PC-9 (cell line): ENCODE measurements at regions not wholly inside any gene's neighbourhood (a gene's known extent, or its start where the extent isn't known, plus 50 kb on each side); places are given as distances from the start of the nearest gene placed in this dataset.

Experiments
- BruUV-seq: library from RNA; stranded (reverse); fragments of 400-500 nt; replicated peaks from 2 replicates; lab custom pipeline; 2021; lab: Mats Ljungman, UMichigan
- CTCF ChIA-PET: fragments of 300-600 bp; sonication (Branson Sonifier 250); formaldehyde crosslinking; loops from one replicate; lab custom pipeline; 2022; ENCODE audit warnings: antibody characterized with exemption; lab: Charles Lee
- POLR2A ChIA-PET: fragments of 300-600 bp; sonication (Branson Sonifier 250); formaldehyde crosslinking; loops from one replicate; lab custom pipeline; 2022; ENCODE audit warnings: antibody characterized with exemption; ENCODE audit not compliant: unreplicated experiment; lab: Charles Lee
- DNase-seq, 2 experiments: peaks; one replicate each; pipeline versions ENCODE4 v3.0.0 to v3.0.0-alpha.2; 2015 to 2022; ENCODE audit warnings: mixed read lengths in 1 of 2
- H2AFZ ChIP-seq: fragments of 200-600 bp; sonication (generic); 2 replicates; pipeline ENCODE4 v1.8.1; 2017; ENCODE audit warnings: antibody characterized with exemption
- H3F3A ChIP-seq: fragments of 200-600 bp; sonication (generic); 2 replicates; pipeline ENCODE4 v1.8.1; 2017; ENCODE audit warnings: antibody characterized with exemption, mild to moderate bottlenecking, low read depth; ENCODE audit not compliant: insufficient read depth
- H3K27ac ChIP-seq: fragments of 200-600 bp; sonication (generic); 2 replicates; pipeline ENCODE4 v1.6.1; 2016; ENCODE audit warnings: mixed run types
- H3K27me3 ChIP-seq: fragments of 200-600 bp; sonication (generic); 2 replicates; pipeline ENCODE4 v1.6.1; 2016; ENCODE audit warnings: low read depth, mixed run types; ENCODE audit not compliant: insufficient read depth
- H3K36me3 ChIP-seq: fragments of 200-600 bp; sonication (generic); 2 replicates; pipeline ENCODE4 v1.6.1; 2016; ENCODE audit warnings: low read depth, mixed run types
- H3K4me1 ChIP-seq: fragments of 200-600 bp; sonication (generic); replicated peaks from 2 replicates; pipeline ENCODE4 v1.6.1; 2016; ENCODE audit warnings: mixed run types; ENCODE audit not compliant: insufficient read depth
- H3K4me2 ChIP-seq: fragments of 200-600 bp; sonication (generic); 2 replicates; pipeline ENCODE4 v1.6.1; 2017; ENCODE audit warnings: mixed run types
- H3K4me3 ChIP-seq: fragments of 200-600 bp; sonication (generic); 2 replicates; pipeline ENCODE4 v1.6.1; 2016; ENCODE audit warnings: mixed run types
- H3K79me2 ChIP-seq: fragments of 200-600 bp; sonication (generic); 2 replicates; pipeline ENCODE4 v1.6.1; 2017; ENCODE audit warnings: low read depth, mixed run types
- H3K9me2 ChIP-seq: fragments of 200-600 bp; sonication (generic); 2 replicates; pipeline ENCODE4 v1.8.1; 2017; ENCODE audit warnings: mild to moderate bottlenecking; ENCODE audit not compliant: insufficient read depth
- H3K9me3 ChIP-seq: fragments of 200-600 bp; sonication (generic); 2 replicates; pipeline ENCODE4 v1.8.1; 2016; ENCODE audit warnings: low read depth; ENCODE audit not compliant: insufficient read depth
- H4K20me1 ChIP-seq: fragments of 200-600 bp; sonication (generic); 2 replicates; pipeline ENCODE4 v1.8.1; 2017; ENCODE audit not compliant: insufficient read depth
- EZH2 ChIP-seq: fragments of 200-600 bp; sonication (generic); IDR thresholded peaks from 2 replicates; pipeline ENCODE4 v1.8.0; 2017; ENCODE audit warnings: antibody characterized with exemption, low read depth
- intact Hi-C: fragments of 100-400 bp; cut with micrococcal nuclease; formaldehyde crosslinking; loops from one replicate; pipeline ENCODE4 v1.10.0; 2022; ENCODE audit not compliant: unreplicated experiment
- TF ChIP-seq, protein P1 (sequence below): fragments of 200-600 bp; sonication (generic); conservative IDR thresholded peaks from 2 replicates; pipeline ENCODE4 v1.6.1; 2017; ENCODE audit warnings: mixed run types, antibody characterized with exemption, mild to moderate bottlenecking, moderate library complexity

DNA sequence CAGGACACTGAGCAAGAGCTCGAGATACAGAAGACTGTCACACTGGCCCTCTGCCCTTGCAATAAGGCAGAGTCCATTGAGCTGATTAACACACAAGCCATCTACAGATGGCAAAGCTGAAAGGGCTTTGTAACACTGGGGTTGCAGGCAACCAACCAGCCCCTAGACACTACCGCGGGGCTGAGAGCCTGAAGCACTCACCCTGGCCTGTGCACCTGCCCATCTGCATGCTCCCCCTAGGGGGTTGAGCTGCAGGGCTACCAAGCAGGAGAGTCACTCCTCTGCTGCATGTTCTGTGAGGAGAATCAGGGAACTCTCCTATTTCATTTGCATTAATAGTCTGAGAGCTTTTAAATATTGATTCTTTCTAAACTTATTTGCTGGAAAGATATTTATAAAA, 128.1 kb upstream of the VIPR2 start:
- Histone ChIP-seq H3K27ac (no peak overlapping the region), H3F3A (no peaks in the 10 kb centered on the region), H3K36me3 (no peaks in the 10 kb centered on the region), H3K4me1 (no peaks in the 10 kb centered on the region), H2AFZ (no peak overlapping the region), H4K20me1 (no peaks in the 10 kb centered on the region), H3K9me2 (no peaks in the 10 kb centered on the region), H3K9me3 (peaks cover 3% of the 10 kb centered on the region; the same call in 1 of the 2 replicates), H3K4me3 (no peak overlapping the region), H3K4me2 (no peak overlapping the region), H3K79me2 (no peaks in the 10 kb centered on the region), H3K27me3 (peaks cover 10% of the 10 kb centered on the region; the same call in 1 of the 2 replicates)
- intact Hi-C loops, result no loop called here
- BruUV-seq, result no TSS peak
- TF ChIP-seq, protein P1, sequence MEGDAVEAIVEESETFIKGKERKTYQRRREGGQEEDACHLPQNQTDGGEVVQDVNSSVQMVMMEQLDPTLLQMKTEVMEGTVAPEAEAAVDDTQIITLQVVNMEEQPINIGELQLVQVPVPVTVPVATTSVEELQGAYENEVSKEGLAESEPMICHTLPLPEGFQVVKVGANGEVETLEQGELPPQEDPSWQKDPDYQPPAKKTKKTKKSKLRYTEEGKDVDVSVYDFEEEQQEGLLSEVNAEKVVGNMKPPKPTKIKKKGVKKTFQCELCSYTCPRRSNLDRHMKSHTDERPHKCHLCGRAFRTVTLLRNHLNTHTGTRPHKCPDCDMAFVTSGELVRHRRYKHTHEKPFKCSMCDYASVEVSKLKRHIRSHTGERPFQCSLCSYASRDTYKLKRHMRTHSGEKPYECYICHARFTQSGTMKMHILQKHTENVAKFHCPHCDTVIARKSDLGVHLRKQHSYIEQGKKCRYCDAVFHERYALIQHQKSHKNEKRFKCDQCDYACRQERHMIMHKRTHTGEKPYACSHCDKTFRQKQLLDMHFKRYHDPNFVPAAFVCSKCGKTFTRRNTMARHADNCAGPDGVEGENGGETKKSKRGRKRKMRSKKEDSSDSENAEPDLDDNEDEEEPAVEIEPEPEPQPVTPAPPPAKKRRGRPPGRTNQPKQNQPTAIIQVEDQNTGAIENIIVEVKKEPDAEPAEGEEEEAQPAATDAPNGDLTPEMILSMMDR, result no peak
- TF ChIP-seq EZH2, result no peak
- DNase-seq, result no peak
- CTCF ChIA-PET, result no interaction called here
- POLR2A ChIA-PET, result no interaction called here

DNA sequence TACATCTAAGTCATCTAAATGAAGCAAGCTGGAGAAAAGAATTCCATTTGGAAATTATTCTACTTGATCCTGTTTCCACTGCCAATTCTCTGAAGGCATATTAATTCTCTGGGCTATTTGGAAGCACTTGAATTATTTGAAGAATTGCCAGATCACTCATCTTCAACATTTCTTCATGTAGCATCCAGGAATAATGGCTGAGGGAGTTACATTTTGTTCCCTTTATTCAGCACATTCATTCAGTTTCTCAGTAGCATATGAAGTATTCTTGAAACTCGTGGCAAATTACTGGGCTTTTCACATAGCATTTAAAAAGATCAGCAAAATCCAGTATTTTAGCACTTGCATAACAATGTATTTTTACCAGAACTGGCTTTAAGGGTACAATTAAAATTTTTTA, 127.1 kb upstream of the VIPR2 start:
- H3K9me2 ChIP-seq, result no peaks in the 10 kb centered on the region
- H3K4me1 ChIP-seq, result no peaks in the 10 kb centered on the region
- no peaks in the 10 kb centered on the region for H3K79me2 ChIP-seq
- H4K20me1 ChIP-seq, result no peaks in the 10 kb centered on the region
- no peaks in the 10 kb centered on the region for H3F3A ChIP-seq
- H2AFZ ChIP-seq, result no peak overlapping the region
- no TSS peak for BruUV-seq
- intact Hi-C loops, result no loop called here
- H3K27me3 ChIP-seq, result peaks cover 10% of the 10 kb centered on the region; the same call in 1 of the 2 replicates
- H3K4me2 ChIP-seq, result no peak overlapping the region
- no peak for DNase-seq
- ChIA-PET POLR2A (no interaction called here), CTCF (no interaction called here)
- H3K9me3 ChIP-seq, result peaks cover 3% of the 10 kb centered on the region; the same call in 1 of the 2 replicates
- H3K4me3 ChIP-seq, result no peak overlapping the region
- TF ChIP-seq, protein P1, result no peak
- no peak overlapping the region for H3K27ac ChIP-seq
- no peaks in the 10 kb centered on the region for H3K36me3 ChIP-seq

DNA sequence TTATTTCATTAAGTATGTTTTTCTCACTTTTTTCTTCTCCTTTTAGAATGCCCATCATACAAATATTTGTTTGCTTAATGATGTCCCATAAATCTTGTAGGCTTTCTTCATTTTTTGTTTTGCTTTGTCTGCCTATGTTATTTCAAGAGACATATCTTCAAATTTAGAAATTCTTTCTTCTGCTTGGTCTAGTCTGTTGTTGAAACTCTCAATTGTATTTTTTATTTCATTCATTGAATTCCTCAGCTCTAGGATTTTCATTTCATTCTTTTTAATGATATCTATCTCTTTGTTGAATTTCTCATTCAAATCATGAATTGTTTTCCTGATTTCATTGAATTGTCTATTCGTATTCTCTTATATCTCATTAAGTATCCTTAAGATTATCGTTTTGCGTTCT, 125.1 kb upstream of the VIPR2 start:
- no peaks in the 10 kb centered on the region for H3K79me2 ChIP-seq
- no peaks in the 10 kb centered on the region for H3K4me1 ChIP-seq
- H3K36me3 ChIP-seq, result no peaks in the 10 kb centered on the region
- TF ChIP-seq, protein P1, result no peak
- TF ChIP-seq EZH2, result no peak
- H3K9me3 ChIP-seq, result no peaks in the 10 kb centered on the region; the same call in 1 of the 2 replicates
- no TSS peak for BruUV-seq
- intact Hi-C loops, result no loop called here
- H4K20me1 ChIP-seq, result no peaks in the 10 kb centered on the region
- no peaks in the 10 kb centered on the region for H3F3A ChIP-seq
- no peaks in the 10 kb centered on the region for H3K9me2 ChIP-seq
- H3K27me3 ChIP-seq, result peaks cover 10% of the 10 kb centered on the region; the same call in 1 of the 2 replicates
- no peak overlapping the region for H2AFZ ChIP-seq
- DNase-seq, result no peak
- ChIA-PET CTCF (no interaction called here), POLR2A (no interaction called here)
- H3K4me2 ChIP-seq, result no peak overlapping the region
- H3K4me3 ChIP-seq, result no peak overlapping the region
- H3K27ac ChIP-seq, result no peak overlapping the region
